ENCODE measurements at regions not wholly inside any gene's neighbourhood (a gene's known extent, or its start where the extent isn't known, plus 50 kb on each side); places are given as distances from the start of the nearest gene placed in this dataset.

GRCh38 chr20:60869625-60870024 is 382.4 kb upstream of the CDH4 start:
- TF ChIP-seq CTCF (conservative IDR thresholded peaks at IDR 0.05; ENCODE audit: low read depth, low read length) (no peak), ELK1 (IDR thresholded peaks at IDR 0.05; ENCODE audit: borderline replicate concordance, low read depth, low read length) (no peak)
